HG03575 (cell line): ENCODE measurements at regions not wholly inside any gene's neighbourhood (a gene's known extent, or its start where the extent isn't known, plus 50 kb on each side); places are given as distances from the start of the nearest gene placed in this dataset.
A peak's percentile ranks its signal among the peaks of the same experiment; 100 is the strongest.

ENCODE experiments used
- ATAC-seq: cut with Tn5 transposase; IDR thresholded peaks from one replicate; pipeline ENCODE4 v1.9.1; 2021; ENCODE audit not compliant: unreplicated experiment, insufficient number of reproducible peaks, low FRiP score; ENCODE audit errors: extremely low read depth

DNA sequence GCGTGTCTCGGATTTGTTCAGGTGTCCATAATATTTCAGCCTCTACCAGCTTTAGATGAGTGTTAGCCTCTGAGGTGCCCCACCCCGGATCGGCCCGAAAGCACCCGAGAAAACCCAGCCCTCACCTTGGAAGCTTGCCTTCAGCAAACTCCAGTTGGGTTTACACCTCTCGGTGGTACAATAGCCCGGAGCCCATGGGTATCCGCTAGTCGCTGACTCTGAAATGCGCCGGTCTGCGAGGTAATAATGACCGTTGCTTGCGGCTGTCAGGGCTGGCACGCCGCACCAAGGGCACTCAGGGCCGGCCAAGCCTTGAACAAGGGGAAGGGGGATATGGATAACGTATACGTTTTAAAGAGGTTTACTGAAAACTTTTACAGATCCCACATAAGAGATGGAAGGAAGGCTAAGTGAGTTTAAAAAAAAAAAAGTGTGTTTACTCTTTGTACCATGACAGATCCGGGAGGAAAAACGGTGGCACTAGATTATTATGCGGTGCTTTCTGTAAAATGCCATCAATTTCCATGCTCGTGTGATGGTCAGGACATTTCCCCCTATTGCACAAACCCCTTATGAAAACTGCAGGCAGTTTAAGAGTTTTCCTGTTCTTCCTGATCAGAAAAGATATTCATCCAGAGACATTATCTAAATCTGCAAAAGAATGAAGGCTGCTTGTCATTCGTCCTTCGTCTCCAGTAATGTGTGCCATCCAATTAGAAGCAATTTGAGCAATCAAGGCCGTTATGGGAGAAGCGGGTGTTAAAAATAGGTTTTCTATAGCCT, 124.2 kb downstream of the TMEM161B start:
- no peak for ATAC-seq

GRCh38 chr5:88143693-88144218, 124.9 kb downstream of the TMEM161B start:
- no peak for ATAC-seq

DNA sequence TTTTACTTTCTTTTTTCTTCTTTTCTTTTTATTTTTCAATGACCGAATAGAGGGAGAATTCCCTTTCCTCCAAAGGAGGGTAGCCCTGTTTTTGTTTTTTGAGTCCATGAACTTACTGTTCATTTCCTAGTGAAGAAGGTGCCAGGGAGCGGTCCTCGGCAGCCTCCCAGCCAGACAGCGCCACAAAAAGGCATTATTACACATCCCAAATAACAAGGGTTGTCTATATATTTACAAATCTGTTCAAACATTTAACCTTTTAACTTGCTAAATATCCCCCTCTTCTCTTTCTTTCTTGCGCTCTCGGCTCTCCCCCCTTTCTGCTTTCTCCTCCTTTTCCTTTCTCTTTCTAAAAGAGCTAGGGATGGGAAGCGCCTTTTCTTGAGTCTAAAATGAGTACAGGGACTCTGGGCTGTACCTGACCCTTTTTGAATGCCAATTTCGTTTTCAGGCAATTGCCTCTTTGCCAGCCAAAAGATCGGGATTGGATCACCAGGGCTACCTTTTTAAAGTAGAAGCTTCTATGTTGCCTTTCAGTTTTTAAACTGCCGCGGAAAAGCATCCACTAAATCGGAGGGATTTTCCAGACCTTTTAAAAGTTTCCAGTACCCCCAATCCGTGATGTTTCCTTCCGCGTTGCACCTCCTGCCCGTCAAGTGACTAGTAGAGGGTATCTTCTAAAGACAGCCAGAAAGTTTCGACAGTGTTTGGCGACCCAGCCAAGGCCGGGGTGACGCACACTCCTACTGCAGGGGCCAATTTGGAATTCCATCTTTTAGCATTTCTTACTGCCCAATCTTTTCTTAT, 125.6 kb downstream of the TMEM161B start:
- ATAC-seq: no peak

- no peak for ATAC-seq
These were observed 126.1 kb downstream of the TMEM161B start for GRCh38 chr5:88142636-88142885.

GRCh38 chr5:88140856-88141752, 127.5 kb downstream of the TMEM161B start:
- ATAC-seq: peak; percentile 88

DNA sequence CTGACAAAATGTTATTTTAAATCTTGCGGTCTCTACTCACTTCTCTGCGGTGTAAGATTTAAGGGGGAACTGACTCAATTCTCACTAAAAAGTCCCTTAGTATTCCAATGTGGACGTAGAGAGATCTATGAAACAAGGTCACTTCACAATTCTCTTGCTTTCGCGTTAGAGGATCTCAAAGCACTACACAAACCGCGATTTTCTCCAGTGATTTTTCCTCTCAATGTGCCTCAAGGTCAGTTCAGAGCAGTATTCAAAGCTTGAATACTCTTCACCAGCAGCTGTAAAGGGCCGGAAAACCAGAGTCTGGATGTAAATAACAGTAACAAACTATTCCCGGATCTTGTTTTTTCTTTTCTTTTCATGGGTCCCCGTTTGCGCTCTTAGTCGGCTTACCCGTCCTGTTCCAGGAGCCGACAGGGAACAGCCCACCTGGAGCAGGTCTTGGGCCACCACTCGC, 128.2 kb downstream of the TMEM161B start:
- ATAC-seq: no peak

DNA sequence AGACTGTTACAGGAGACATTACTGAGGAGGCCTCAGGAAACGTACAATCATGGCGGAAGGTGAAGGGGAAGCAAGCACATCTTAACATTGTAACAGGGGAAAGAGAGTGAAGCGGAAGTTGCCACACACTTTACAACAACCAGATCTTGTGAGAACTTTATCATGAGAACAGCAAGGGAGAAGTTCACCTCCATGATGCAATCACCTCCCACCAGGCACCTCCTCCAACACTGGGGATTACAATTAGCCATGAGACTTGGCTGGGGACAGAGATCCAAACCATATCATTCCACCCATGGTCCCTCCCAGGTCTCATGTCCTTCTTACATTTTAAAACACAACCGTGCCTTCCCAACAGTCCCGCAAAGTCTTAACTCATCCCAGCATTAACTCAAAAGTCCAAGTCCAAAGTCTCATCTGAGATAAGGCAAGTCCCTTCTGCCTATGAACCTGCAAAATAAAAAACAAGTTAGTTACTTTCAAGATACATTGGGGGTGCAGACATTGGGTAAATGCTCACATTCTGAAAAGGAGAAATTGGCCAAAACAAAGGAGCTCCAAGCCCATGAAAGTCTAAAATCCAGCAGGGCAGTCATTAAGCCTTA, 138.3 kb downstream of the TMEM161B start:
- no peak for ATAC-seq

GRCh38 chr5:88128813-88129212, 139.8 kb downstream of the TMEM161B start:
- ATAC-seq: no peak

- no peak for ATAC-seq
These were observed 149.0 kb downstream of the TMEM161B start for GRCh38 chr5:88119535-88120125.

- no peak for ATAC-seq
These were observed 150.5 kb downstream of the TMEM161B start for GRCh38 chr5:88118179-88118578.

DNA sequence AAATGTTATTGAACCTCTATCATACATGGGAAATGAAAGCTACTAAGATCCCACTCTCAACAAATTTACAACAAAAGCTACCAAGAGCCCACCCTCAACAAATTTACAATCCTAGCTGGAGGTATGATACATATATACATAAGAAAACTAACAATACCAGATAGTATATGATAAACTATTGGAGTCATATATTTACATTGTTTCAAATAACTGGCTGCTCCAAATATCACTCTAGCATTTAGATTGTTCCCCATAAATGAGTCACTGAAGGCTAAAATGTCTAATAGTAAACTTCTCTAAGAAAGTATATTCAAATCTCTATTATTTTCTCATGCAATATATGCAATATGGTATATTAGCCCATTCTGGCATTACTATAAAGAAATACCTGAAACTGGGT, 151.1 kb downstream of the TMEM161B start:
- ATAC-seq: no peak

- ATAC-seq: no peak
These were observed 152.2 kb downstream of the TMEM161B start for GRCh38 chr5:88116396-88116795.

DNA sequence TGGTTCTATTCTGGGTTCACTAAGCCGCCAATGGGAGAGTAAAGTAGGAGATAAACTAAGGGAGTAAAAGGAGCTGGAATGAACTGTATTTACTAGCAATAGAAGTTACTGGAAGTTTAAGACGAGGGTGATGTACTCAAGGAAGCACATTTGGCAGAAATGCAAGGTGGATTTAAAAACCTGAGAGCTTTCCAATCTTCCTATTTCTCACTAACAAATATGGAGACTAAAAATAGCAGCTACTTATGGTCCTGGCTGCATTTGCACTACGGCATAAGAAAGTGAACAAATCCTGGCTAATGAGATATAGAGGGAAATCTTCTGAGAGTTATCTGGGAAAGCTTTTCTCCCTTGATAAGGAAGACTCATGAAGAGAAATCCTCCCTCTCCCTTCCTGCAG, 153.4 kb downstream of the TMEM161B start:
- no peak for ATAC-seq

DNA sequence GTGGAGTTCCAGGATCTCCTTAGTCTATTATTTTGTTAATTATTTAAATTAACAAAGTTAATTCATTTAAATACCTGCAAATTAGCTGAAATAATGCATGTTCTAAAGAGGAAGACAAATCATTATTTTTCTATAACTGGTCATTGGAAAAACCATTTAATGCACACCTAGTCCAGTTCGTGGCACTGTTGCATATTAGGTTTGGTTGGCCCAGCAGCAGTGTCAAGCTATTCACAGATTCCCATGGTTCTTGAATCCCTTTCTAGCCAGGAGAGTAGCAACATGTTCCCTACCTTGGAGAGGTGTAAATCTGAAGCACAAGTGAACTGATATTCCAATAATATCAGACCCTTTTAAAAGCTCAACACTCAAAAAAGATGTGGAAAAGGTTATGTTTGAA, 155.2 kb downstream of the TMEM161B start:
- ATAC-seq: no peak

DNA sequence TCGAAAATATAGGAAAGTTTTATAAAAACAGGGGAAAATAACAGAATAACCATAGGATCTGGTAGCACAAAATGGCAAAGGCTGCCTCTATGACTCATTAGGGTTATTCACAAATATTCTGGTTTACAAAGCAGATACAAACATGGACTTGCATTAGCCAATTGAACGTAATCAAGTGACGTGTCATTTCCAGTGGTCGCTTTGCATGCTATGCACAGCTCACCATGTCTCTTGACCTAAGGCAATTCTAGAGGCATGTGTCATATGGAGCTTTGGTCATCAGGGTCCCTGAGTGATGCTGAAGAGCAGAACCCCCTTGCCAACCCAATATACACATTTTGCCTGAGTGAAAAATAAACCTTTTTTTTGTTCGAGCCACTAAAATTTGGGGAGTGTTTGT, 158.8 kb downstream of the TMEM161B start:
- ATAC-seq: no peak

DNA sequence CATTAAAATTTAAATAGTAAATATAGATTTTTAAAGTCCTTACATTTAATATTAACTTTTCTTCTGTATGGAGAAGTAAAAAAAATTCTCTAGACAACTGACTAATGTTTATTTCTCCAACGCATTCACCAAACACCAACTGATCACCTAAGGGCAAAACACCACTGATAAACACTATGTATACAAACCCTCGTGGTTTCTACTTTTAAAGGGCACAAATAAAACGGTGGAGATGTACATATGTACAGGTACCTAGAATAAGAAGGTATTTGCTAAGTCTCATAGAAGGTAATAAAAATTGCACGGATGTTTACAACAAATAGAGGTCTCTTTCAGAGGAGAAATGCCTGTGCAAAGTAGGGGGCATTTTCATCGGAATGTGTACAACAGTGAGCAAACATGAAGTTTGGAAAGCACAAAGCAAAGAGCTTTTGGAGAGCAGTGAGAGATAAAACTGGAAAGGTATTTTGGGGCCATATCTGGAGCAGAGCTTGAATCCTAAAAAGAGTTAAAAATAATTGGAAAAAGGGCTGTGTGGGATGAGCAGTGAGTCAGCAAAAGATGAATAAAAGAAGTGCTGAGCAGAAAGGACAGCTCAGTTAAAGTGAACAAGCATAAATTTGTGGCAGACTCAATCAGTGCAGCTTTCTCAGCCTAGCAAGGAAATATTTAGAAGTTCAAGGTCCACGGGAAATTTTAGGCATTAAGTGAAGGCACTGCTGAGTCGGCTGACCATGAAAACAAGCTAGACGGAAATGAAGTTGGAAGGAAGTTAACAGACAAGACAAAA, 160.0 kb downstream of the TMEM161B start:
- no peak for ATAC-seq

DNA sequence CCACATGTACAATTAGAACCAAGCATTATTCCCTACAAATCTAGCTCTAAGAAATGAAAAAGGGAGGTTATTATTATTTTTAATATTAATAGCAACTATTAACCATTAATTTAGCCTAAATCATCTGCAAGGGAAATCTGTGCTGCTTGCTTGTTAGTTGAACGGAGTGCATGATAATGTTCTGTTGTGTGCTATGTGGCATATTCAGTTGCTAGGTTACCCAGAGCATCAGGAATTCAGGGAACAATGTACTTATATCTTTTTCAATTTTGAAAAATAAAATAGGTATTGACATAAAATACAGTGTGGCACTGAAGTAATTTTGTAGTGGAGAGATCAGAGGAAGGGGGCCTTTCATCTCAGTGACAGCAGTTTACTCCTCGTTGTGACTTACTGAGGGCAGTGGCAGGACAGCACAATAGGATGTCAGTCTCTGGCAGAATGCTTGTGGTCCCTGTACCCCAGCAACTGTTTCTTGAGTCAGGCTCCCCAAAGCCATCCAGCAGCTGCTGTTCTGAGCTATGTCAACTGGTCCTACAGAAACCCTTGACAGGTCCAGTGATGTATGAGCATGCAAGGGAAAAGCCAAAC, 173.6 kb downstream of the TMEM161B start:
- ATAC-seq: no peak

DNA sequence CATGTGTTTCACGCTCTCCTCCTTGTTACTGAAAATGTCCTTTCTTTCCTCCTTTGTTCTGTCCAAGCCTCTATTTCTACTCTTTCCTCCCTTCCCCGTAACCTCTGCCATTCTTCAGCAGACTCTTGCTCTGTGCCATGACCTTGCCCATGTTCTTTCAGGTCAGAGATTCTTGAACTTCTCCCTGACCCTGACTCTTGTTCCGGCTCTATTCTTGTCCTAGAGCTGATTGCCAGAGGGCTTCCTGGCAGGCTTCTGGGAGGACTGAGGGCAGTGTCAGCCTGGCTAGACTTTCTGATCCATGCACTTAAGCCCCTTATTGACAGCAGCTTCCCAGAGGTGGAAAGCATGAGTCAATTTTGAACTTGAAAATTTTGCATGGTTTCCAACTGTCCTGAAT, 174.2 kb downstream of the TMEM161B start:
- no peak for ATAC-seq
